DND-41 (cell line): ENCODE measurements at regions not wholly inside any gene's neighbourhood (a gene's known extent, or its start where the extent isn't known, plus 50 kb on each side); places are given as distances from the start of the nearest gene placed in this dataset.

ENCODE experiments used
- CTCF ChIP-seq: IDR thresholded peaks from 2 replicates; pipeline ENCODE4 v1.5.1; 2012; ENCODE audit warnings: borderline replicate concordance, low read length, moderate library complexity, mild to moderate bottlenecking; ENCODE audit not compliant: poor library complexity, severe bottlenecking; ENCODE audit errors: extremely low read depth
- EZH2 ChIP-seq: IDR thresholded peaks from 3 replicates; pipeline ENCODE4 v1.6.1; 2012; ENCODE audit warnings: borderline replicate concordance, low read depth, mild to moderate bottlenecking, moderate library complexity, low read length, inconsistent platforms; ENCODE audit not compliant: severe bottlenecking

- TF ChIP-seq CTCF (no peak), EZH2 (no peak)
These were observed 1171.7 kb upstream of the LRRTM3 start for GRCh38 chr10:65754112-65754511.
